GM23338 (cell line): ENCODE measurements at regions not wholly inside any gene's neighbourhood (a gene's known extent, or its start where the extent isn't known, plus 50 kb on each side); places are given as distances from the start of the nearest gene placed in this dataset.

Experiments used
- EZH2 ChIP-seq: fragments of 200-600 bp; sonication (generic); IDR thresholded peaks from one replicate; pipeline ENCODE4 v1.8.0; 2017; ENCODE audit warnings: antibody characterized with exemption, mild to moderate bottlenecking, low read depth; ENCODE audit not compliant: unreplicated experiment
- POLR2AphosphoS5 ChIP-seq: IDR thresholded peaks from 2 replicates; pipeline ENCODE4 v1.6.1; 2016; ENCODE audit warnings: antibody characterized with exemption, low read depth
- TF ChIP-seq, protein P1 (sequence below), 2 experiments: fragments of 200-600 bp in 1 of 2; sonication (generic) in 1 of 2; conservative IDR thresholded peaks; 2 replicates each; pipeline versions ENCODE4 v1.5.1 to v1.6.1; 2016 to 2017; ENCODE audit warnings: antibody characterized with exemption in 2 of 2, low read depth in 2 of 2, mild to moderate bottlenecking in 2 of 2, moderate library complexity in 1 of 2
- TF ChIP-seq, protein P2 (sequence below): IDR thresholded peaks from one replicate; pipeline ENCODE4 v1.6.1; 2018; ENCODE audit warnings: antibody characterized with exemption; ENCODE audit not compliant: unreplicated experiment

DNA sequence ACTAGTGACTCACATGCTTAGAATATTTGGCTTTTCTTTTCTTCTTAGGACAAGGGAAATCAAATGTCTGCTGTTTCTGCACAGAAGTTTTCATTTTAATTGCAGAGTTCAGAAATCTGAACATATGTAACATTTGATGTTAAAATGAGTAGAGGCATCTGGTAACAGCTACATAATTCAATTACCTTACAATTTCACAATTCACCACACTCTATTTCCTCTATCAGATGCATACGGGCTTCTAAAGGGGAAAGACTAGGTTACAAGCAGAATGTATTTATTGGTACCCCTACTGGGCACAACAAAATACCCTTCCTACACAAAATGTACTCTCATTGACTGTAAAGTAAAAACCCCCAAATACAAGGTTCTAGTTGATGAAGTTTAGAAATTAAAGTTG is 176.0 kb downstream of the SOX2 start:
- TF ChIP-seq EZH2 = no peak
- TF ChIP-seq, protein P1, sequence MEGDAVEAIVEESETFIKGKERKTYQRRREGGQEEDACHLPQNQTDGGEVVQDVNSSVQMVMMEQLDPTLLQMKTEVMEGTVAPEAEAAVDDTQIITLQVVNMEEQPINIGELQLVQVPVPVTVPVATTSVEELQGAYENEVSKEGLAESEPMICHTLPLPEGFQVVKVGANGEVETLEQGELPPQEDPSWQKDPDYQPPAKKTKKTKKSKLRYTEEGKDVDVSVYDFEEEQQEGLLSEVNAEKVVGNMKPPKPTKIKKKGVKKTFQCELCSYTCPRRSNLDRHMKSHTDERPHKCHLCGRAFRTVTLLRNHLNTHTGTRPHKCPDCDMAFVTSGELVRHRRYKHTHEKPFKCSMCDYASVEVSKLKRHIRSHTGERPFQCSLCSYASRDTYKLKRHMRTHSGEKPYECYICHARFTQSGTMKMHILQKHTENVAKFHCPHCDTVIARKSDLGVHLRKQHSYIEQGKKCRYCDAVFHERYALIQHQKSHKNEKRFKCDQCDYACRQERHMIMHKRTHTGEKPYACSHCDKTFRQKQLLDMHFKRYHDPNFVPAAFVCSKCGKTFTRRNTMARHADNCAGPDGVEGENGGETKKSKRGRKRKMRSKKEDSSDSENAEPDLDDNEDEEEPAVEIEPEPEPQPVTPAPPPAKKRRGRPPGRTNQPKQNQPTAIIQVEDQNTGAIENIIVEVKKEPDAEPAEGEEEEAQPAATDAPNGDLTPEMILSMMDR (conservative IDR thresholded peaks at IDR 0.05; ENCODE audit: low read depth in 2 of 2) = no peak
- TF ChIP-seq, protein P2, sequence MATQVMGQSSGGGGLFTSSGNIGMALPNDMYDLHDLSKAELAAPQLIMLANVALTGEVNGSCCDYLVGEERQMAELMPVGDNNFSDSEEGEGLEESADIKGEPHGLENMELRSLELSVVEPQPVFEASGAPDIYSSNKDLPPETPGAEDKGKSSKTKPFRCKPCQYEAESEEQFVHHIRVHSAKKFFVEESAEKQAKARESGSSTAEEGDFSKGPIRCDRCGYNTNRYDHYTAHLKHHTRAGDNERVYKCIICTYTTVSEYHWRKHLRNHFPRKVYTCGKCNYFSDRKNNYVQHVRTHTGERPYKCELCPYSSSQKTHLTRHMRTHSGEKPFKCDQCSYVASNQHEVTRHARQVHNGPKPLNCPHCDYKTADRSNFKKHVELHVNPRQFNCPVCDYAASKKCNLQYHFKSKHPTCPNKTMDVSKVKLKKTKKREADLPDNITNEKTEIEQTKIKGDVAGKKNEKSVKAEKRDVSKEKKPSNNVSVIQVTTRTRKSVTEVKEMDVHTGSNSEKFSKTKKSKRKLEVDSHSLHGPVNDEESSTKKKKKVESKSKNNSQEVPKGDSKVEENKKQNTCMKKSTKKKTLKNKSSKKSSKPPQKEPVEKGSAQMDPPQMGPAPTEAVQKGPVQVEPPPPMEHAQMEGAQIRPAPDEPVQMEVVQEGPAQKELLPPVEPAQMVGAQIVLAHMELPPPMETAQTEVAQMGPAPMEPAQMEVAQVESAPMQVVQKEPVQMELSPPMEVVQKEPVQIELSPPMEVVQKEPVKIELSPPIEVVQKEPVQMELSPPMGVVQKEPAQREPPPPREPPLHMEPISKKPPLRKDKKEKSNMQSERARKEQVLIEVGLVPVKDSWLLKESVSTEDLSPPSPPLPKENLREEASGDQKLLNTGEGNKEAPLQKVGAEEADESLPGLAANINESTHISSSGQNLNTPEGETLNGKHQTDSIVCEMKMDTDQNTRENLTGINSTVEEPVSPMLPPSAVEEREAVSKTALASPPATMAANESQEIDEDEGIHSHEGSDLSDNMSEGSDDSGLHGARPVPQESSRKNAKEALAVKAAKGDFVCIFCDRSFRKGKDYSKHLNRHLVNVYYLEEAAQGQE = no peak
- no peak for TF ChIP-seq POLR2AphosphoS5
